T-helper 22 cell (primary cell): ENCODE measurements at regions not wholly inside any gene's neighbourhood (a gene's known extent, or its start where the extent isn't known, plus 50 kb on each side); places are given as distances from the start of the nearest gene placed in this dataset.

ENCODE experiments used
- DNase-seq: peaks from one replicate; pipeline ENCODE4 v3.0.0-alpha.2; 2020; ENCODE audit warnings: low read depth

DNA sequence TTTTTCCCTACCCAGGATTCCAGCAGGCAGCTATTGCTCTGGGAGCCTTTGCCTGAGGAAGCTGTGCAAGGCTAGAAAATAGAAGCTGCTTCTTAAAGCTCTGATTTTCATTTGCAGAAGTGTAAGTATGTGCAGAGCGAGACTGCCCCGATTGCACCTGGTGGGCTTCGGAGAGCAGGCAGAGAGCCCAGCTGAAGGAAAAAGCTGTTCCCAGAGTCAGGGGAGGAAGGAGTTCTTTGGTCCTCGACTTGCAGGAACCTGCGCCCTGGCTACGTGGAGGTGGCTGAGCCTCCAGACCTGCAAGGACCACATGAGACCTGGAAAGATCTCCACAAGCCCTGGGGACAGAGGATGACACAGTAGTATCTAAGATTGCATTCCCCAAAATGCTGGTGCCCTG, 235.0 kb upstream of the ARGLU1 start:
- DNase-seq = no peak

- DNase-seq = no peak
Observed at GRCh38 chr13:106799781-106800335, 231.9 kb upstream of the ARGLU1 start.

- no peak for DNase-seq
Observed at GRCh38 chr13:106797081-106797640, 229.2 kb upstream of the ARGLU1 start.

- no peak for DNase-seq
Observed at GRCh38 chr13:106796280-106797047, 228.5 kb upstream of the ARGLU1 start.

DNA sequence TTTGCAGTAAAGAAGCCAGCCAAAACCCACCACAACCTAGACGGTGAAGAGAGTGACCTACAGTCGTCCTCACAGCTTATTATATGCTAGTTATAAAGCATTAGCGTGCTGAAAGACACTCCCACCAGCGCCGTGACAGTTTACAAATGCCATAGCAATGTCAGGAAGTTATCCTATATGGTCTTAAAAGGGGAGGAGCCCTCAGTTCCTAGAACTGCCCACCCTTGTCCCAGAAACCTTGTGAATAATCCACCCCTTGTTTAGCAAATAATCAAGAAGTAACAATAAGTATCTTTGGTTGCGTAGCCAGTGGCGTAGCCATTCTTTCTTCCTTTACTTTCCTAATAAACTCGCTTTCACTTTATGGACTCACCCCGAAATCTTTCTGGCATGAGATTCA, 227.9 kb upstream of the ARGLU1 start:
- no peak for DNase-seq

- DNase-seq = no peak
Observed at GRCh38 chr13:106794117-106794516, 226.2 kb upstream of the ARGLU1 start.

- DNase-seq = no peak
Observed at GRCh38 chr13:106789911-106790310, 222.0 kb upstream of the ARGLU1 start.

- DNase-seq = no peak
Observed at GRCh38 chr13:106786006-106786563, 218.1 kb upstream of the ARGLU1 start.

GRCh38 chr13:106774621-106775020, 206.7 kb upstream of the ARGLU1 start:
- DNase-seq = no peak

GRCh38 chr13:106772006-106772601, 204.2 kb upstream of the ARGLU1 start:
- DNase-seq = no peak

GRCh38 chr13:106768991-106769390, 201.1 kb upstream of the ARGLU1 start:
- no peak for DNase-seq

DNA sequence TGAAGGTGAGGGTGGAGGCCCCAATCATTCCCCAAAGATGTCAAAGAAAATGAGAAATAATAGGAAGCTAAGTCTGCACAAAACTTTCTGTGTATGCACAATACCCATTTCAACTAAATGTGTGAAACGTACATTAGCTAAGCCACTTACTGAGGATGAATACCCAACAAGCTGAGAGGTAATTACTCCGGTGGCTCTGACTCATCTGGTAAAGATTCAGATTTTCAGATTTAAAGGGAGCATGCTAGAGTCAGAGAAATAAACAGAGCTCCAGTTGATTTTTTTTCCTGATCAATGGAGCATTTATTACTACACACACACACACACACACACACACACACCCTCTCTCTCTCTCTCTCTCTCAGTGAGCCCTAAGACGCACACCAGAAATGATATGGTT, 194.8 kb upstream of the ARGLU1 start:
- no peak for DNase-seq

- DNase-seq = no peak
Observed at GRCh38 chr13:106756446-106756845, 188.5 kb upstream of the ARGLU1 start.

- DNase-seq = no peak
Observed at GRCh38 chr13:106755542-106755941, 187.6 kb upstream of the ARGLU1 start.

DNA sequence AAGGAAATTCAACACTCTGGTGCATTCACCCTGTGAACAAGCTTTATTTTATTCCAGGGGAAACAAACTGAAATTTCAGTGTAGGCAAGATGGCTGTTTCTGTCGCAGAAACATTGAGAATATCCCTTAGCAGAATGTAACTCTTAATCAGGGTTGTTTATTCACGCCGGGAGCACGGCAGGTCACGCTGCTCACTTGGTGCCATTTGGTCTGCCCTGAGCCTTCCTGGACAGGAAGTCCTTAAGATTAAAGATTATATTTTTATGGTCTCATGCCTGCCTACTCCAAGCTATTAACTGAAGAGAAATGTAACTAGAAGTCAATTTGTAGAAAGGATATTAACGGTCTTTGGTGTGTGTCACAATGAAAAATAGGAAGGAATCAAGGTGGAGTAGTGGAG, 185.3 kb upstream of the ARGLU1 start:
- DNase-seq = no peak

DNA sequence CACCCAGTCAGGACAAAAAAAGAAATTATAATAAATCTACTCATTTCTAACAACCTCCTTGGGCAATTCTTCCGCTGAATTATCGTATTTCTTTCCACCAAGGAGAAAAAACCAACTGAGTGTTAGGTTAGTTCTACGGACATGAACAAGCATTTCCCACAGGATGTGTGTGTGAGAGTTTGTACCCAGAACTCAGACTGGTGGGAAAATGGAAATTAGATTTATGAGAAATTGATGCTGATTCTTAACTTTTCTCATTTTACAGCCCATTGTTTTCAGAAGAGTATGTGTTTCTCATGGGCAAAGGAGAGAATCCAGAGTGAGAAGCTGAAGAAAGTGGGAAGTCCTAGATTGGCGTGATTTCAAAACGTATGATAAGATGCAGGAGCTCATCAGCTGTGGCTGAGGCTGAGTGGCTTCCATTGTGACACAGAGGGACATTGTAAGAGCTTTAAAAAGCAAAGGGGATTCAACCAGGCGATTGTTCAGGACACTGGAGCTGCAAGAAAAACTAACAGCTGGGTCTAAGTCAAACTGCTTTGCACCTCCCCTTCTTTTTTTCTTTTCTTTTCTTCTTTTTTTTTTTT, 184.7 kb upstream of the ARGLU1 start:
- DNase-seq = no peak

DNA sequence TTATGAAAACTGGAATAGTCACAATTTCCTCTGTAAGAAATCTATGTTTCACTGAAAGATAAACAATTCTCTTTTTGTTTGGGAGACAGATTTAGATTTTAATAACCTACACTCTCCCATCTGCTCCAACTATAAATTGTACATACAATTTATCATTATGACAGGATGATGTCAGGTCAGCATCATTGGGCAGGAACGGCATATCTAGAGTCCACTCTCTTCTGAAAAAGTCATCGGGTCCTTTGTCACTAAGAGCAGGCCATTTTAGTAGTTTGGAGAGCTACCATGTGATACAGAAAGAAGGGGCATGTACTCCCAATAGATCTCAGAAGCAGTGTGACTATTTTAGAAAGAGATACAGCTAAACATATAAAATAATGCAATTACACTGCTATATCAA, 180.8 kb upstream of the ARGLU1 start:
- DNase-seq = no peak

- DNase-seq = no peak
Observed at GRCh38 chr13:106744516-106744915, 176.6 kb upstream of the ARGLU1 start.

- DNase-seq = no peak
Observed at GRCh38 chr13:106738186-106738678, 170.3 kb upstream of the ARGLU1 start.

DNA sequence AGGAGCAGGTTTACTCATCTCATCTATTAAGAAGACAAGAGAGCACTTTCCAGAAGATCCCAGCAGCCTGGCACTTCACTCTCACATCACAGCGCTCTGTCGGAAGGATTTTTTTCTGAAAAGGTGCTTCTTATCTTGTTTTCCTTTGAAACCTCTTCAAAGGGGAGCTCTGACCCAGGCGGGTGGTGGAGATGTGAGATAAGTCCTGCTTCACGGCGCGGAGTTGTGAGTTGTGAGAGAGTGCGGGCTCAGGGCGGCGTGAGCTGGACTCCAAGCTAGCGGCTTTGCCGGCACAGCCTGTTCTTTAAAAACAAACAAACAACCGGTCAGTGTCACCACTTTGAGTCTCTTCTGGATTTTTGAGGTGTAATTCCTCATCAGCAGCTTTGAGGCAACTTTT, 169.0 kb upstream of the ARGLU1 start:
- DNase-seq = no peak

DNA sequence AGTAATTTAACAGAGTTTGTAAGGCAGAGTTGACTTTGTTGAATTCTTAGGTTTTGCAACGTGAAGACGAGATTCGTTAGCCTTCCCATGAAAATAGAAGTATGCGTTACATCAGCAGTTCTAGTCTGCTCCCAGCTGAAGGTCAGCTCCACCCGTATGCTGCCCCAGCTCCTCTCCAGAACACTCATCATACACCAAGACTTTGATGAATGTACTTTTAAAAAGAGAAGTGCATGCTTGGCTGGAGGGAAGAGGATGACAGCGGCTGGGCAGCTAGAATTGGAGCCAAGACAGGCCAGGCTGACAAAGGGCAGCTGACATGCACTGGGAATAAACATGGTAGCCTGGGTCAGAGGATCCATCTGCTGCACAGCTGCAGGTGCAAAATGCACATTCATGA, 166.3 kb upstream of the ARGLU1 start:
- no peak for DNase-seq

DNA sequence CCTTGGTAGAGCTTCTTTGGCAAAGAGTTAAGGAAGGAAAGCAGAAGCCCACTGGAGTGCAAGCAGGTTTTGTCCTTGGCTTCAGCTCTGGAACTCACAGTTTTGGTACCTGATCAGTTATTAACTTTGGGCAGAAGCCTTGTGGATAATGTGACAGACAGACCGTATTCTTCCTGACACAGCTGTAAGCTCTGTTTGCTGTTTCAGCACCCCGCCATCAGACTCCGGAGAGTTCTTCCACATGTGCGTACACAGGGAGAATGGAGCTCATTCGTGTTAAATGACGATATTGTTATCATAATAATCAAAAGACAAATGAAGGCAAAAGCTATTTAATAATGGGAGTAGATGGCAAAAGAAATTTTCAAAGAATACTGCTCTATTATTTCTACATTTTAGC, 155.1 kb upstream of the ARGLU1 start:
- no peak for DNase-seq
